ENCODE measurements at regions not wholly inside any gene's neighbourhood (a gene's known extent, or its start where the extent isn't known, plus 50 kb on each side); places are given as distances from the start of the nearest gene placed in this dataset.

DNA sequence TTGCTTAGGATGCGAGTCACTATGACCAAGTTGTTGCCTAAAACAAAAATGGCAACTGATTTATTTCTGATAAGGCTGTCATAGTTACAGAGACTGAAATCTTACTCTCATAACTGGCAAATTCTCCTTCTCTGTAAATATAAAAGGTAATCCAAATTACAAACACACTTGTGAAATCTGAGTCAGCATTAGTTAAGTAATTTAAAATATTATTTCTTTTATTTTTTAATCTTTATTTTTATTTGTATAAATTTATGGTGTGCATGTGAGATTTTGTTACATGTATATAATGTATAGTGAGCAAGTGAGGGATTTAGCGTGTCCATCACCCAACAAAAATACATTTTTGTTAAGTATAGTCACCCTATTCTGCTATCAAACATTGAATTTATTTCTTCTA, 1342.8 kb upstream of the TMEFF2 start:
- TF ChIP-seq CTCF (IDR thresholded peaks at IDR 0.05), result no peak
- TF ChIP-seq POLR2A (IDR thresholded peaks at IDR 0.05), result no peak
- TF ChIP-seq POLR2AphosphoS5 (IDR thresholded peaks at IDR 0.05), result no peak

Data from sigmoid colon (tissue), 4 donors.